ENCODE measurements at regions not wholly inside any gene's neighbourhood (a gene's known extent, or its start where the extent isn't known, plus 50 kb on each side); places are given as distances from the start of the nearest gene placed in this dataset.

- ChIA-PET CTCF (no interaction called here), POLR2A (no interaction called here)
- no peak overlapping the region for H3K27ac ChIP-seq (ENCODE audit: insufficient read depth, low read depth, low read length)
- H3K9me3 ChIP-seq (replicated peaks; ENCODE audit: control insufficient read depth, insufficient read depth, low read length), result peaks cover 2% of the 10 kb centered on the region
- H2AFZ ChIP-seq (ENCODE audit: low read depth, low read length), result no peak overlapping the region
- H3K4me3 ChIP-seq (replicated peaks in 1 of 3; ENCODE audit: insufficient read depth in 1 of 3, low read depth in 1 of 3, low read length in 3 of 3), result no peak overlapping the region
- no TSS peak for BruUV-seq (replicated peaks)
- no peaks in the 10 kb centered on the region for H3K79me2 ChIP-seq (ENCODE audit: control insufficient read depth, insufficient read depth, low read length)
- H3K36me3 ChIP-seq (ENCODE audit: control insufficient read depth in 2 of 2, extremely low read depth in 1 of 2, insufficient read depth in 2 of 2, low read length in 2 of 2), result no peaks in the 10 kb centered on the region
- dilution Hi-C loops (cut with MboI; ENCODE audit: extremely low pct_ligation_motif_present, low sequenced_read_pairs), result no loop called here
- no peaks in the 10 kb centered on the region for H3K9me1 ChIP-seq (replicated peaks; ENCODE audit: control insufficient read depth, extremely low read depth, insufficient read depth, low read length)
- H3K4me2 ChIP-seq (ENCODE audit: insufficient read depth, low read length), result no peak overlapping the region
- intact Hi-C loops (cut with micrococcal nuclease), result no loop called here
- no peaks in the 10 kb centered on the region for H4K20me1 ChIP-seq (replicated peaks; ENCODE audit: control insufficient read depth, extremely low read depth, insufficient read depth, low read length)
- H3K4me1 ChIP-seq (ENCODE audit: control insufficient read depth, extremely low read depth, insufficient read depth, low read length), result no peaks in the 10 kb centered on the region
- H3K9ac ChIP-seq (replicated peaks; ENCODE audit: extremely low read depth, insufficient read depth, low read length), result no peak overlapping the region
- no peak for DNase-seq (ENCODE audit: low read depth, low spot score)
- FAIRE-seq, result no peak
- TF ChIP-seq MYC (IDR thresholded peaks at IDR 0.05; ENCODE audit: low read depth, low read length), result no peak
- no peak for TF ChIP-seq GATA2 (IDR thresholded peaks at IDR 0.05; ENCODE audit: insufficient read depth, insufficient read length, low read depth, low read length)
- no peak for TF ChIP-seq POLR2AphosphoS5 (IDR thresholded peaks at IDR 0.05; ENCODE audit: insufficient read depth, low read depth, low read length)
- TF ChIP-seq FOS (IDR thresholded peaks at IDR 0.05; ENCODE audit: borderline replicate concordance, insufficient read depth, low read length), result no peak
- no peak for TF ChIP-seq CTCF (IDR thresholded peaks at IDR 0.05; ENCODE audit: extremely low read depth in 1 of 2, insufficient read depth in 1 of 2, low read depth in 1 of 2, low read length in 2 of 2)
- no peak for TF ChIP-seq POLR2A (IDR thresholded peaks at IDR 0.05; ENCODE audit: low read depth, low read length)
- no peak for TF ChIP-seq EZH2 (IDR thresholded peaks at IDR 0.05; ENCODE audit: borderline replicate concordance, low read depth, low read length, severe bottlenecking)
- no peak for TF ChIP-seq JUN (IDR thresholded peaks at IDR 0.05; ENCODE audit: borderline replicate concordance, insufficient read depth, insufficient read length, low read depth)
- no peak for TF ChIP-seq MAX (IDR thresholded peaks at IDR 0.05; ENCODE audit: insufficient read depth, insufficient read length)
- H3K27me3 ChIP-seq (ENCODE audit: control insufficient read depth in 2 of 2, insufficient read depth in 2 of 2, low read length in 2 of 2), result no peaks in the 10 kb centered on the region
Observed at GRCh38 chr16:79943736-79944135, 343.2 kb upstream of the MAF start.

Measured in endothelial cell of umbilical vein (primary cell).